Activated T-helper 17 cell treated with anti-CD3 and anti-CD28 coated beads, Interleukin-2, amount 50 U/mL, for 72 hours (primary cell): ENCODE measurements at regions not wholly inside any gene's neighbourhood (a gene's known extent, or its start where the extent isn't known, plus 50 kb on each side); places are given as distances from the start of the nearest gene placed in this dataset.

Experiments used
- ATAC-seq: fragments of 150-1000 bp; cut with Tn5 transposase; replicated peaks from 2 replicates; pipeline ENCODE4 v1.10.0; 2021; ENCODE audit warnings: mild to moderate bottlenecking, moderate library complexity
- H3K27ac Mint-ChIP-seq: one replicate; pipeline ENCODE4 v1.8.0; 2022; ENCODE audit warnings: mixed read lengths
- H3K27me3 Mint-ChIP-seq: one replicate; pipeline ENCODE4 v1.8.0; 2022; ENCODE audit warnings: mixed read lengths
- H3K36me3 Mint-ChIP-seq: one replicate; pipeline ENCODE4 v1.8.0; 2022; ENCODE audit warnings: low read depth, mild to moderate bottlenecking, mixed read lengths
- H3K4me1 Mint-ChIP-seq: one replicate; pipeline ENCODE4 v1.8.0; 2022; ENCODE audit warnings: mixed read lengths
- H3K4me3 Mint-ChIP-seq: one replicate; pipeline ENCODE4 v1.8.0; 2022; ENCODE audit warnings: mild to moderate bottlenecking, mixed read lengths
- H3K9me3 Mint-ChIP-seq: one replicate; pipeline ENCODE4 v1.8.0; 2022; ENCODE audit warnings: mixed read lengths

DNA sequence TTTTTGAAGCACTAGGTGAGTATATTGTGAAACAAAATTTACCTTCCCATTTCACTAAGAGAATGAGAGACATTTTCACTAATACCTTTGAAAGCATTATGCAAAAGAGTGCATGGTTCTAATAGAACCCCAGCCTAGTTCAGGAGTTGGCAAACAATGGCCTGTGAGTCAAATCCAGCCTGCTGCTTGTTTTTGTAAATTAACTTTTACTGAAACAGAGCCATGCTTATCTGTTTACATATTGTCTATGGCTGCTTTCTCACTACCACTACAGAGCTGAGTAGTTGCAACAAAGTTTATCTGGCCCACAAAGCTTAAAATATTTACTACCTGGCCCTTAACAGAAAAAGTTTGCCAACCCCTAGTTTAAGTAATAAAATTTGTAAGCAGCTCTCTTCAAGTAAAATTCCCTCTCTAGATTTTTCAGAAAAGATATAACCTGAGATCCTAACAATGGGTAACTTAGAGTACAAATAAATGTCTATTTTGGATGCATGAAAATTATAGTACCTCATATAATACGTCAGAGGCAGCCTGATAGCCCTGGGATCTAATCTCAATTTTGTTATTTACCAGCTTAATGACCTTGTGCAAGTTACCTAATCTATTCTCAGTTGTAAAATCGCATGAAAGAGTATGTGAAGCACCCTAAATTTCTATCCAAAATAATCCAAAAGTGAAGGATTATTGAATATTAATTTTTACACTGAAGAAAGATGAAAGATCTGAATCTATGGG, 50.7 kb upstream of the ARL15 start:
- H3K36me3 Mint-ChIP-seq: no peaks in the 10 kb centered on the region

More for the DNA sequence above, 50.7 kb upstream of the ARL15 start:
- Mint-ChIP-seq H3K27me3 (peaks cover 28% of the 10 kb centered on the region), H3K9me3 (no peaks in the 10 kb centered on the region), H3K27ac (no peak overlapping the region), H3K4me3 (no peak overlapping the region), H3K4me1 (no peaks in the 10 kb centered on the region)
- ATAC-seq: no peak
